GM12891 (cell line): ENCODE measurements at regions not wholly inside any gene's neighbourhood (a gene's known extent, or its start where the extent isn't known, plus 50 kb on each side); places are given as distances from the start of the nearest gene placed in this dataset.

Experiments used
- POLR2A ChIP-seq: IDR thresholded peaks from 2 replicates; pipeline ENCODE4 v1.6.1; 2011; ENCODE audit warnings: low read depth, low read length, control low read depth
- POLR2AphosphoS5 ChIP-seq: IDR thresholded peaks from 2 replicates; pipeline ENCODE4 v1.6.1; 2011; ENCODE audit warnings: low read depth, low read length, control low read depth
- TAF1 ChIP-seq: IDR thresholded peaks from 2 replicates; pipeline ENCODE4 v1.6.1; 2011; ENCODE audit warnings: low read depth, low read length, control low read depth

GRCh38 chr5:88486431-88486830, 217.8 kb upstream of the TMEM161B start:
- TF ChIP-seq TAF1: no peak
- TF ChIP-seq POLR2AphosphoS5: no peak
- no peak for TF ChIP-seq POLR2A
